OCI-M1 (cell line): ENCODE measurements at regions not wholly inside any gene's neighbourhood (a gene's known extent, or its start where the extent isn't known, plus 50 kb on each side); places are given as distances from the start of the nearest gene placed in this dataset.
A peak's percentile ranks its signal among the peaks of the same experiment; 100 is the strongest.
"Not testable (repeated sequence)": the region's sequence is repeated elsewhere in the genome, so short reads cannot be mapped to it uniquely, and the experiment has no call there.

Experiments
- DNase-seq: peaks from one replicate; lab custom pipeline; 2025; lab: John Stamatoyannopoulos, UW

DNA sequence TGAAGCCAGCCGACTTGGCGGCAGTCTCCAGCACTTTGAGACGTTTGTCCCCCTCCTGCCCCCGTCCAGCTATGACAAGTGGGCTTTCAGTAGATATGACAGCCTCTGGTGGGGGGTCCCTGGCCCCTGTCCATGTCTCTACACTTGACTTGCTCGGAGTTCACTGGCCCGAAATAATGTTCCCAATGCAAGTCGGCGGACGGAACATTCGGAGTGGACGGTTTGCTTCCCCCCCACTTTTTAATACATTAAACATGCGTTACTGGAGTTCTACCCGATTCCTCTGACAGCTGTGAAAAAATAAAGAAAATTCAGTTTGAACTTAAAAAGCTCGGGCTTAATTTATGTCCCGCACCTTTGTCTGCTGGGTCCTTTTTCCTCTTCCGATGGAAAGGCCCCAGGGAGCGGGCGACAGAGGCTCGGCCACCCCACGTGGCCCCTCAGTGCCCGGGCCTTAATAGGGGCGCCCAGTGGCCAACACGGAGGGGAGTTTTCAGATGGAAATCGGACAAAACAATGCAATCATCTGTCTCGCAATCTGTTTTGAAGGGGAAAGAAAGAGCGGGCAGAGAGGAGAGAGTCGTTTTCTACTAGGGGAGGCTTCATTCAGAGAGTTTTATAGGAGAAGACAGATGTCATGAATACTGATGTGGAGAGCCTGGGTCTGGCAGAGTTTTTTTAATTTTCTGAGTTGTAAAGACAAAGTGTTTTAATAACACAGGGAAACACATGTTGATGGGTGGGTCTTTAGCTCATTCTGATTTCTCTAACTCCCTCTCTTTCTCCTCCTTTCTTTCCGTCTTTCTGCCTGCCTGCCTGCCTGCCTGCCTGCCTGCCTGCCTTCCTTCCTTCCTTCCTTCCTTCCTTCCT is 50.2 kb downstream of the SMIM38 start:
- no peak for DNase-seq

GRCh38 chr11:69206613-69206965 is 50.9 kb downstream of the SMIM38 start:
- not testable (repeated sequence) for DNase-seq

DNA sequence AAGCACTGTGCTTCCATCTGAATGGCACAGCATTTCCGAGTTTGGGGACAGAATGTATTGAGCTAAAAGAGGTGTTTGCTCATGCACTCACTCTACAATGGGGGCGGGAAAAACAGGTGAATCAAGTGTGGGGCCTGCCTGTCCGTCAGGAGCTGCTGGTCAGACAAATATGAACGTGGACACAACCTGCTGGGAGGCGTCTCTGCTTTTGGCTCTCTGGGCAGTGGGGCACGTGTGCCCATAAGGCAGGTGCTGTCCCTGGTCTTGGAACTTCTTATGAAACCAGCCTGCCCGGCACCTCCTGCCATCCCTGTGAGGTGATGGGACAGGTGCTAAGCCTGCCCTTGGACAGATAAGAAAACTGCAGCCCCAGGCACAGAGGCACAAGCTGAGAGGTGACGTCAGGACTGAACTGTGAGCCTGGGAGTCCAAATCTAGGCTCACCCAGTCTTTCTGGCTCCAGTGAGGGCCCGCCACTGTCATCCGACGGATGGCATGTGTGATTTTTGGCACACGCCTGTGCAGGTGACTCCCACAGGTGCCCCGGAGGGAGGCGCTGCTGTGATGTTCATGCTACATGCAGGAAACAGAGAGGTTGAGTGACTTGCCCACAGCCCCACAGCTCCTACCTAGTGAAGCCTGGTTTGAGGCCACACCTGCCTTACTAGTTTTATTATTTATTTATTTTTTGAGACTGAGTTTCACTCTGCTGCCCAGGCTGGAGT is 51.6 kb downstream of the SMIM38 start:
- DNase-seq = no peak

DNA sequence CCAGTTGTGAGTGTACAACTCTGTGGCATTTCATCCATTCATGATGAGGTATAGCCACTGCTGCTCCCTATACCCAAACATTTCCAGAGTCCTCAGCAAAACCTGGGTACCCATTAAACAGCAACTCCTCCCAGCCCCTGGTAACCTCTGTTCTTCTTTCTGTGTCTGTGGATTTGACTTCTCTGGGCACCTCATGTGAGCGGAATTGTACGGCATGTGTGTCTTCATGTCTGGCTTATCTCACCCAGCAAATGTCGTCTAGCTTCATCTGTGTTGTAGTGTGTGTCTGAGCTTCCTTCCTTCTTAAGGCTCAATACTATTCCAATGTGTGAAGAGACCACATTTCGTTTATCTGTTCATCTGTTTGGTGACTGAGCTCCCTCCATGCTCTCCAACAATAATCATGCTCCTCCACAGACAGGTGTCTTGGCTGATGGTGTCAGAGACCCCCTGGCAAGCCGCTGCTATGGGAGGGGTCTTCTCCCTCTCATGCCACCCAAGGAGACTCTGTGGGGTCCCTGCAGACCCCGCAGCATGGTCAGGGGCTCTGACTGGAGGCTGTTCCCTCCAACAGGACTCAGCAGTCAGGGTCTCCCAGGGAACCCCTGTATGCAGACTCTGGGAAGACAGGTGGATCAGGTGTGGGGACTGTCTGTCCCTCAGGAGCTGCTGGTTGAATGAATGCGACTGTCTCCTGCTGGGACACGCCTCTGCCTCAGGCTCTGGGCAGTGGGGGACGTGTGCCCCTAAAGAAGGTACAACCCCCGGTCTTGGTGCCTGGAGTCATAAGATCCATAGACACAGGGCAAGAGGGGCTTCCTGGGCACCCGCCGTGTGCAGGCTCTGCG is 52.7 kb downstream of the SMIM38 start:
- DNase-seq = peak; percentile 46

GRCh38 chr11:69209038-69209350 is 53.3 kb downstream of the SMIM38 start:
- no peak for DNase-seq

- peak; percentile 86 for DNase-seq
Measured at GRCh38 chr11:69209421-69210309, 53.9 kb downstream of the SMIM38 start.

GRCh38 chr11:69210310-69211035 is 54.7 kb downstream of the SMIM38 start:
- peak; percentile 85 for DNase-seq

GRCh38 chr11:69211540-69211919 is 55.8 kb downstream of the SMIM38 start:
- DNase-seq = no peak

- no peak for DNase-seq
Measured at GRCh38 chr11:69211920-69212797, 56.4 kb downstream of the SMIM38 start.

- no peak for DNase-seq
Measured at GRCh38 chr11:69212798-69213110, 57.0 kb downstream of the SMIM38 start.

- no peak for DNase-seq
Measured at GRCh38 chr11:69213316-69213715, 57.6 kb downstream of the SMIM38 start.

GRCh38 chr11:69213964-69214363 is 58.2 kb downstream of the SMIM38 start:
- no peak for DNase-seq

DNA sequence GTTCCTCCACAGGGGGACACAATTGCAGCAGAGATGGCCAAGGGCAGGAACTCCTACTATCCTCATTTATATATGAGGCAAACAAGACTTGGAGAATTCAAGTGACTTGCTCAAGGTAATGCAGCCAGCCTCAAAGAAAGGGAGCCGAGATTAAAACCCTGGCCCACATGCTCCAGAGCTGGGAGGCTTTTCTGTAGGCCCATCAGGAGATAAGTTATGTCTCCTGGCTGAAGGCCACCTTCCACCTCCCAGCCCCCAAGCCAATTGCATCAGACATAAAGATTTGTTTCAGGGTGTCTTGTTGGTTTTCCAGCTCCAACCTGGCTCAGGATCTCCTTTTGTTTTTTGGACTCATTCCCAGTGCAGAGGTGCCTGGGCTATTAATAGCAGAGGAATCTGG is 59.5 kb downstream of the SMIM38 start:
- DNase-seq = no peak

- no peak for DNase-seq
Measured at GRCh38 chr11:69215784-69216415, 60.2 kb downstream of the SMIM38 start.

DNA sequence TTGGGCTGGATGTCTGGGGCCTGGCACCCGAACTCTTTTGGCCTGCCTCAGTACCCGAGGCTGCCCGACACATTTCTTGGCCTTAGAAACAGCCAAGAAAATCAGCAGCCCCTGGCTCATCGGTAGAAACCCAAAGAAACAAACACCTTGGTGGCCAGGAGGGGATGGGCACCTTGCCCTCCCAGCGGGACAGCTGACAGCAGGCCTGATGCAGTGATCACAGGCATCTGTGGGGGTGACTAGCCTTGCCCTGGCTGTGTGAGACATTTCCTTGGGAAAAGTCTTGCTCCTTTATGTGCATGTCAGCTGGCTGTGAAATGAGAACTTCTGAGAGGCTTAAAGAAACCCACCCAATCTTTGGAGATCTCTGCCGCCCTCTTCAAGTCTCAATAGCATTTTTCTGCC is 60.9 kb downstream of the SMIM38 start:
- DNase-seq = no peak

GRCh38 chr11:69217276-69218105 is 61.8 kb downstream of the SMIM38 start:
- no peak for DNase-seq

GRCh38 chr11:69218271-69218682 is 62.5 kb downstream of the SMIM38 start:
- DNase-seq = no peak

GRCh38 chr11:69218946-69219720 is 63.4 kb downstream of the SMIM38 start:
- DNase-seq = no peak
